ENCODE measurements at regions not wholly inside any gene's neighbourhood (a gene's known extent, or its start where the extent isn't known, plus 50 kb on each side); places are given as distances from the start of the nearest gene placed in this dataset.

DNA sequence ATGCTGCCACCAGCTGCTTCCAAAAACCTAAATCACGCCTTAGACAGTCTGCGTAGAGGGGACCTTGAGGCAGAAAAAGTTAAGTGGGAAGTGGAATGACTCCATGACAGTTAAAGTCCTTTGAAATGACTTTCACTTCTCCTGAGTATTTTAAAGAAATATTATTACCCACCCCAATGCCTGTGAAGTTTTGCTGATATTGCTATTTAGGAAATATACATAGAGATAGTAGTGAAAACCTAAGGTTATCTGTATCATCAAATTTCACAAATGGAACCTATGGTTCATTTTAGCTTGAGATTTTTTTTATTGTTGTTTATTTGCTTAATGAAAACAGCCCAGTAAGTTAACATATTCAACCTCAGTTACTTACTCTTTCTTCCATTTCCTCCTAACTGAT is 182.1 kb upstream of the FBXL4 start:
- TF ChIP-seq POLR2A (IDR thresholded peaks at IDR 0.05) (no peak), POLR2AphosphoS5 (IDR thresholded peaks at IDR 0.05) (no peak)
- TF ChIP-seq, protein P1, sequence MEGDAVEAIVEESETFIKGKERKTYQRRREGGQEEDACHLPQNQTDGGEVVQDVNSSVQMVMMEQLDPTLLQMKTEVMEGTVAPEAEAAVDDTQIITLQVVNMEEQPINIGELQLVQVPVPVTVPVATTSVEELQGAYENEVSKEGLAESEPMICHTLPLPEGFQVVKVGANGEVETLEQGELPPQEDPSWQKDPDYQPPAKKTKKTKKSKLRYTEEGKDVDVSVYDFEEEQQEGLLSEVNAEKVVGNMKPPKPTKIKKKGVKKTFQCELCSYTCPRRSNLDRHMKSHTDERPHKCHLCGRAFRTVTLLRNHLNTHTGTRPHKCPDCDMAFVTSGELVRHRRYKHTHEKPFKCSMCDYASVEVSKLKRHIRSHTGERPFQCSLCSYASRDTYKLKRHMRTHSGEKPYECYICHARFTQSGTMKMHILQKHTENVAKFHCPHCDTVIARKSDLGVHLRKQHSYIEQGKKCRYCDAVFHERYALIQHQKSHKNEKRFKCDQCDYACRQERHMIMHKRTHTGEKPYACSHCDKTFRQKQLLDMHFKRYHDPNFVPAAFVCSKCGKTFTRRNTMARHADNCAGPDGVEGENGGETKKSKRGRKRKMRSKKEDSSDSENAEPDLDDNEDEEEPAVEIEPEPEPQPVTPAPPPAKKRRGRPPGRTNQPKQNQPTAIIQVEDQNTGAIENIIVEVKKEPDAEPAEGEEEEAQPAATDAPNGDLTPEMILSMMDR (IDR thresholded peaks at IDR 0.05): no peak
